ENCODE measurements at regions not wholly inside any gene's neighbourhood (a gene's known extent, or its start where the extent isn't known, plus 50 kb on each side); places are given as distances from the start of the nearest gene placed in this dataset.

DNA sequence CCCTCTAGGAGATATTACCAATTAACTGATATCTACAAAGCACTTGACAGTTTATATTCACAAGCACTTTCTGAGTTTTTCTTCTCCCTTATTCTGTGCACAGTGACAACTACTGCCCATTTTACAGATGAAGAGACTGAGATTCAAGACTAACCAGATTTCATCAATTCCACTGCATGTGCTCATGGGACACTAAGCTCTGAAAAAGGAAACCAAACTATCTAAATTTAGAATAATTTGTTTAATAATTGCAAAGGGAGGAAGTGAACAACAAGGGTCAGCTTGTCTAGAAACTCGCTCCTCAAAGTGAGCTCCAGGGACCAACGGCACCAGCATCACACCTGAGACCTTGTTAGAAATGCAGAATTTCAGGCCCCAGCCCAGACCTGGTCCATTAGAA, 50.8 kb upstream of the MYLIP start:
- no peak for DNase-seq (ENCODE audit: extremely low read depth in 1 of 2, low read depth in 1 of 2)

- no peak for DNase-seq (ENCODE audit: extremely low read depth in 1 of 2, low read depth in 1 of 2)
Measured at GRCh38 chr6:16069671-16070070, 59.2 kb upstream of the MYLIP start.

DNA sequence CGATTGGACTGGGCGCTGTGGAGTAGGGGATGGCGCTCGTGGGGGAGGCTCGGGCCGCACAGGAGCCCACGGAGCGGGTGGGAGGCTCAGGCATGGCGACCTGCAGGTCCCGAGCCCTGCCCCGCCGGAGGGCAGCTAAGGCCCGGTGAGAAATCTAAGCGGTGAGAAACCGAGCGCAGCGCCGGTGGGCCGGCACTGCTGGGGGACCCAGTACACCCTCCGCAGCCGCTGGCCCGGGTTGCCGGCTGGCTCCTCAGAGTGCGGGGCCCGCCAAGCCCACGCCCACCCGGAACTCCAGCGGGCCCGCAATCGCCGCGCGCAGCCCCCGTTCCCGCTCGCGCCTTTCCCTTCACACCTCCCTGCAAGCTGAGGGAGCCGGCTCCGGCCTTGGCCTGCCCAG, 59.7 kb upstream of the MYLIP start:
- DNase-seq (ENCODE audit: extremely low read depth in 1 of 2, low read depth in 1 of 2), result no peak

GRCh38 chr6:16067568-16067967, 61.3 kb upstream of the MYLIP start:
- DNase-seq (ENCODE audit: extremely low read depth in 1 of 2, low read depth in 1 of 2), result no peak

DNA sequence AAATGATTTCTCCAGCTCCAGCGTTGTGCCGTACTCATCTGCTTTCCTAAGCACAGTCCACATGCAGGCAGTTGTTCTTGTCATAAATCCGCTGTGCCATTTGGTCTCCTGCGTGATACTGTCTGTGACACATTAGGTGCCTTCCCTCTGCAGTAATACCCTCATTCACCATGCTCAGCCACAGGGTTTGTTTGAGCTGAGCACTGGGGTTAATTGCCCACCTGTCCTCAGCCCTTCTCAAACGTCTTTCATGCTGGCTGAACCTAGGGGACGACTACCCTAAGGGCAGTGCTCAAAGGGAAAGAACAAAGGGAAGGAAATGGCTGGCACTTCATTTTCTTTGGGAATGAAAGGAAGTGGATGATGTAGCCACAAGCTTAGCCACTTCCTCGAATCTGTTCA, 64.2 kb upstream of the MYLIP start:
- DNase-seq (ENCODE audit: extremely low read depth in 1 of 2, low read depth in 1 of 2), result no peak

DNA sequence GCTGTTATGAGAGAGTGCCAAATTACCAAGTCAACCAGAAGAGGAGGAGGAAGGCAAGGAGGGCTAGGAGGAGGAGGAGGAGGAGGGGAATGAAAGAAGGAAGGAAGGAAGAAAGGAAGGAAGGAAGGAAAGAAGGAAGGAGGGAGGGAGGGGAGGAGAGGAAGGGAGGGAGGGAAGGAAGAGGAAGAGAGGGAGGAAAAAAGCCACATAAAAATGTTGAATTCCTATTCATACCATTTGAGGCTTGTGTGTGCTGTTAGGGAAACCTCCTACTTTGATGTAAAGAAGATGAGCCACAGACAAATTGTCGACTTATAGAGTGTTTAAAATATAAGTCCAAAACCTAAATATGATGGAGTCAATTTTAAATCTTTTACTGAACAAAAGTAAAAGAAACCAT, 65.3 kb upstream of the MYLIP start:
- no peak for DNase-seq (ENCODE audit: extremely low read depth in 1 of 2, low read depth in 1 of 2)

GRCh38 chr6:16061818-16062217, 67.1 kb upstream of the MYLIP start:
- DNase-seq (ENCODE audit: extremely low read depth in 1 of 2, low read depth in 1 of 2), result no peak

- no peak for DNase-seq (ENCODE audit: extremely low read depth in 1 of 2, low read depth in 1 of 2)
Measured at GRCh38 chr6:16060039-16060438, 68.8 kb upstream of the MYLIP start.

DNA sequence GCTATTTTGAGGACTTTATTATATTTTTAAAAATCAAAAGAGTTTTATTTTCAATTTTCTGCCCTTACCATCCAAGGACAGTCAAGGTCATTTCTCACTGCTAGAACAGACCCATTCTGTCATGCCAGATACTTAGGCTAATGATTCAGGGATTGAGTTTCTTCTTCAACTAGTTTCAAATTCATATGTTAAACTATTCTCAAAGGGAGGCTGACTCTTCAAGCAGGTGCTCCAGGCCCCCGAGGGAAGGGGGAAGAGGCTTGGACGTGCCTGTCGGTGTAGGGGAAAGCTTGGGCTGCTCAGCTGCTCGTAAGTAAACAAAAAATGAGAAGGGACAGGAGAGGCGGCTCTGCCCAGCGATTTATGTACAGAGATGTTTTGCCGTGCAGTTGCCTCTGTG, 69.4 kb upstream of the MYLIP start:
- DNase-seq (ENCODE audit: extremely low read depth in 1 of 2, low read depth in 1 of 2), result no peak

DNA sequence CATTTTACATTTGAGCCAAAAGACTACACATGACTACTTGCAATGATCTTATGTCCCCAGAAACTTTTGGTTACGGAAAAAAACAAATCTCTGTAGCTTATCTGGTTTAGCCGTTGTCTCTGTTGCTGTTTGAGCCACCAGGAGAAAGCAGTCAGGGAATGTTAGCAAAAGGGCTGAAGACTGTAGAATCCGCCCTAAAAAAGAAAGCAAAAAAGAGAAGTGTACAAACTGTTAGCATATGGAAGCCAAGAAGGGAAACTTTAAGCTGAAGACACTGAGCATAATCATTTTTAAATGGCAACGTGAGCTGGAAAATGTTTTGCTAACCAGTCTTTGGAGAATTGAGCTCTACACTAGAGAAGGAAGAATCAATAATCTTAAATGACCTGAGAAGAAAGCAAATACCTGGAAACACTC, 69.9 kb upstream of the MYLIP start:
- no peak for DNase-seq (ENCODE audit: extremely low read depth in 1 of 2, low read depth in 1 of 2)

DNA sequence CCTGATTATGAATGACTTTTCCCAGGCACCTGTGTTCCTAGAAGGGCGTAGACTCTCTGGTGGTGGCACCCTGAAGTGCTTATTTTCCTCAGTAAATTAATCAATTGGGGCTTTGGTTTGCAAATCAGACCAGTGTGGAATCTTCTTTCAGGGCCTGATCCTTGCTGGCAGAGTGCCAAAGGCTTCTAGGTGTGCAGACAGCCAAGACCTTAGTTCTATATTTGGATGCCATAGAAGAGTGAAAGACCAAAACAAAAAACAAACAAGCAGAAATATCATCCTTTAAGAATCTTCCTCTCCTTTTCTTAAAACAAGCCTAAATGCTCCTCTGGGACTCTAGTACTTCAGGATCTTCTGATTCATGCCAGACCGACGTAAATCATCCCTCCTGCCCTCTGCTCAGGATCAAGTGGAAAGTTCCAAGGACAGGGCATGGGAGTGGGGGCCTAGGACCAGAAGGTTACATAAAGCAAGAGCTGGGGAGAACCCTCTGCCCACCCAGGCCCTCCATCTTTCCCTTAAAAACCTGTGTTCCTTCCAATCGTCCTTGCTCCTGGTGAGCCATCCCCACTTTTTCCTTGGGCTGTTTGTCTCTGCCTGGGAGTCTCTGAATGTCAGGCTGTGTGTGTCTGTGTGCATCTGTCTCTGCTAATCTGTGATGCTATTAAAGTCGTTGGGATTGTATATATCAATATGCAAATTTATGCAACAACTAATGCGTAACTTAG, 70.5 kb upstream of the MYLIP start:
- DNase-seq (ENCODE audit: extremely low read depth in 1 of 2, low read depth in 1 of 2), result no peak

DNA sequence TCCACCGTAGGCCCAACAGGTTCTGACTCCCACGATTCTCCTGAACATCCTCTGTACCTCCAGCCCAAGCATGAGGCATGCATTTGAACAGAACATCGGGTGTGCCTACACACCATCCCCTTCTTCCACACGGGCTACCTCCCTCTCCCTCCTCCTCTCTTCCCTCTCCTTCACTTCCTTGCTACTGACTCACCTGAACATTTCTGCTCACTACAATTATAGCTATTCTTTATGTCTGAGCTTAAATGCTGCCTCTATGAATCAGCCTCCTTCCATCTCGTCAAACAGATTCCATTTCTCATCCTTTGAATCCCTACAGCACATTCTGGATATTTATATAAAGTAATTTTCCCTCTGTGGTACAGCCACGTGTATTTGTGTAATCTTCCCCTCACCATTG, 71.4 kb upstream of the MYLIP start:
- no peak for DNase-seq (ENCODE audit: extremely low read depth in 1 of 2, low read depth in 1 of 2)

DNA sequence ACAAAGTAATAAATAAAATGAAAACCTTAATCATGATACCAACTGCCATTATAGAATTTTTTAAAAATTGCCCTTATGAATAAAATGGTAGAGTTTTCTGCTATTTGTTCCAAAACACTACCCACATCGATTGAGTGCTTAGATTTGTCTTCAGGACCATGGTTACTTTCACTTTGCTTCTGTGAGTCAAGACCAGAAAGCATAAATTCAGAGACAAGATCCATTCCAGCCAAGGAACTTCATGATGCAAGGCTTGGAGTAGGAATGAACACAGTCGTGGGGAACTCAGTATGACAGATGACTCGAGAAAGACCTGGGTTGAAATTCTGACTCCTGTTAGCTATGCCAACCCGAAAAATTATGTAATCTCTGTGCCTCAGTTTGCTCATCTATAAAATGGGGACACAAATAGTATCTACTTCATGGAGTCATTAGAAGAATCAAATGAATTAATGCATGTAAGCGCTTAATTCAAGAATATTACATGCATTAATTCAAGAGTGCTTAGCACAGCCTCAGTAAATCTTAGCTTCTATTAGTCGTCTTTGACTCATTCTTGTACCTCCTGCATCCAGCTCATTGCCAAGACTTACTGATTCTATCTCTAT, 72.5 kb upstream of the MYLIP start:
- DNase-seq (ENCODE audit: extremely low read depth in 1 of 2, low read depth in 1 of 2), result no peak

- no peak for DNase-seq (ENCODE audit: extremely low read depth in 1 of 2, low read depth in 1 of 2)
Measured at GRCh38 chr6:16055852-16056251, 73.0 kb upstream of the MYLIP start.

- no peak for DNase-seq (ENCODE audit: extremely low read depth in 1 of 2, low read depth in 1 of 2)
Measured at GRCh38 chr6:16049168-16049567, 79.7 kb upstream of the MYLIP start.

DNA sequence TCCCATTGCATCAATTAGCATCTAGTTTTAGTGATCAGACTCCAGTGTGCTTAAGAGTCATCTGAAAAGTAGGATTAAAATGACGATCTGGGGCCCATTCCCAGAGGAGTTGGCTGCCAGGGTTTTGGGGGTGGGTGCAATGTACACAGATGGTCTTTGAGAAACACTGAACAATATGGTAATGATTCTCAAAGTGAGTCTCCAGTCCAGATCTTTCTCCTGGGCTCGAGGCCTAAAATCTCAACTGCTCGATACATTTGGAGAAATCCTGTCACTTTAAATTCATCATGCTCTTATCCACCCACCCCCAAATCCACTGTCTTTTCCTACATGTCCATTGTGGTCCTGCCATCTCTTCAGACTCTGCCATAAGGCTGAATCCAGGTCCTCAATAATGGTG, 80.7 kb upstream of the MYLIP start:
- no peak for DNase-seq (ENCODE audit: extremely low read depth in 1 of 2, low read depth in 1 of 2)

DNA sequence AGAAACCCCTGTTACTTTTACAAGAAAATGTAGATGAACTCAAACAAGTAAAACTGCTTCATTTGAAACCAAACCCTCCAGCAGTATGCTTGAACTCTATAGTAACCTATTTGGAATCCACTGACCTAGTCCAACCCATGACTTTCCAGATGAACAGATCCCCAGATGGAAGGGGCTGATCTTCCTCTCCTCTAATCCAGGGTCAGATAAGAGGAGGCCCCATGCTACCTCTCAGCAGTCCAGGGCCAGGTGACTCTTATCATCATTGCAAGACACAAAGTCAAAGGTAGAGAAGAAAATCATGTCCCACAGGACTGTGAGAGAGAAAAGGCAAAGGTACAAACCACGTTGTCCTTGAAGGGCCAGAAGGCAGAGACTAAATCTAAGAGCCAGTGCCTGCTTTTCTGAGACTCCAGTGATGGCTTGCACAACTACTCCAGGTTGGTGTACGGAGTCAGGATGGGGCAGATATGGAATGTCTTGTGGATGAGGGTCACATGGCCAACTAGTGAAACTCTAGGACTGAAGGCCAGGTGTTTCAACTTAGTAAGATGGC, 81.4 kb upstream of the MYLIP start:
- DNase-seq (ENCODE audit: extremely low read depth in 1 of 2, low read depth in 1 of 2), result no peak

GRCh38 chr6:16045238-16045637, 83.6 kb upstream of the MYLIP start:
- DNase-seq (ENCODE audit: extremely low read depth in 1 of 2, low read depth in 1 of 2), result no peak

GRCh38 chr6:16044211-16044643, 84.7 kb upstream of the MYLIP start:
- DNase-seq (ENCODE audit: extremely low read depth in 1 of 2, low read depth in 1 of 2), result no peak

- DNase-seq (ENCODE audit: extremely low read depth in 1 of 2, low read depth in 1 of 2), result no peak
Measured at GRCh38 chr6:16043171-16044135, 85.4 kb upstream of the MYLIP start.

DNA sequence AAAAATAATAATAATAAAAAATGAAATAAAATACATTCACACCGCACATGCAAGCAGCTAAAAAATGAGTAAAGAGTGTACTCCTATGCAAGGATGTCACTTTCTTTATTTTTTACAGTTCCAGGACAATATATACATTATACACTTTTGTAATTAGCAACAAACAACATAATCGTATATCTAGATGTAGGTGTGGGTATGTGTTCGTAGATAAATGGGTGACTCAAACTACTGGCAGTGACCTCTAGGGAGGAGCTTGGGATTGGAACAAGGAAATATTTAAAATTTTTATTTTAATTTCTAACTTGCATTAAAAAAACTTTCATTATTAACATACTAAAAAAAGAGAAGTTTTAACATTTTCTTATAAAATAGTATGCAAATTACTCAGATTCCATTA, 86.1 kb upstream of the MYLIP start:
- no peak for DNase-seq (ENCODE audit: extremely low read depth in 1 of 2, low read depth in 1 of 2)

Measured in activated CD8-positive, alpha-beta memory T cell treated with anti-CD3 and anti-CD28 coated beads for 1 hour (primary cell).